HG03039 (cell line): ENCODE measurements at regions not wholly inside any gene's neighbourhood (a gene's known extent, or its start where the extent isn't known, plus 50 kb on each side); places are given as distances from the start of the nearest gene placed in this dataset.

Experiments used
- ATAC-seq: cut with Tn5 transposase; IDR thresholded peaks from one replicate; pipeline ENCODE4 v1.9.1; 2021; ENCODE audit warnings: mild to moderate bottlenecking, moderate library complexity; ENCODE audit not compliant: unreplicated experiment

- ATAC-seq, result no peak
These were observed 233.2 kb upstream of the PARD3B start for GRCh38 chr2:204312105-204312504.

DNA sequence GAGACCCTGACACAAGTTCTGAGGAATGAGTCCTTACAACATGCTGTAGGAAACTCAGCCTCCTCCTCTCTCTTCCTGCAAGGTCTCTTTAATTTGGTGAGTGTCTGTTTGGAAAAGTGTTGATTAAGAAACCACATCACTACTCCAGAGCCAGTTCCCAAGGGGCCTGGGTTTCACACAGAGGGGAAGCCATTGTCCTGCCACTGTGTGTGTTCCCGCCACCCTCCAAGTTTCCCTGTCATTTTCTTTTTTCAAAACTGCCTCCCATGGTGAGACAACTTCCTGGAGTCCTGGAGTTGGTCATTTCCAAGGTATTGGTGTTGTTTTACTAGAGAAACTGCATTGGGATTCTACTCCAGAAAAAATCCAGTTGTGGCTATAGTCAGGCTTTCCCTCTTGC is 232.0 kb upstream of the PARD3B start:
- ATAC-seq, result no peak

DNA sequence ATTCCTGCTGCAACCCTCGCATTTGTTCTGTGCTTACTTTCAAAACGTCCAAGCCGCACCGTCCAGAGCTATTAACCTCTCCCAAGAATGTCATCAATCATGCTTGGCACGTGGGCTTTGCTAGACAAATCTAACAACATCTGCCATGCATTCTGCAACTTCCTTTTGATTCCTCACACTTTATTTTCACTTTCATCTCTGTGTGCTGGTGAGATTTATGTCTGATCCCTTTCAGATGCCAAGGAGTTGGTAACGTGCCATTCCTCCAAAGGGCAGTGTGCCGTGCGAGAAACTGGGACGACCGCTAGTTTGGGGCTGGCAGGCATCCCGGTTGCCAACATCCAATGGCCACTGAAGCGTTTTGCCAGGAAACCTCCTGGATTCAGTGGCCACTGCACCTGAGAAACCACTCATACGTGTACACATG is 230.0 kb upstream of the PARD3B start:
- no peak for ATAC-seq

DNA sequence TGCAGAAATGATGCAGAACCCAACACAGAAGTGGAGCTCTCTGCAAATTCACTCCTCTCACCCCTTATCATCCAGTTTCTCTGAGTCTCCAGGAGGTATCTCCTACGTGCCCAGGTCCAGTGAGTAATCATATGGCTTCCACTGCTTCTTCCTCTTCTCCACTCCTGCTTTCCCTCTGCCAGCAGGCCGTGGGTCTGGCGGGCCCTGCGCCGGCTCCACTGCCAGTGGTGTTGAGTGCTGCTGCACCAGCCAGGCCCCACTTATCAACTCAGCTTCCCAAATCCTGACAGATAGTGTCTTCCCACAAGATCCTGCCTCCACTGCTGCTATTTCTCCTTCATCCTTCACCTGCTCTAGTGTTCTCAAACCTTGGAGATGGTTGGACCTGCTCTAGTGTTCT is 227.6 kb upstream of the PARD3B start:
- no peak for ATAC-seq

GRCh38 chr2:204321027-204321800 is 224.1 kb upstream of the PARD3B start:
- ATAC-seq, result no peak

GRCh38 chr2:204321910-204322751 is 223.1 kb upstream of the PARD3B start:
- ATAC-seq, result no peak

- no peak for ATAC-seq
These were observed 219.8 kb upstream of the PARD3B start for GRCh38 chr2:204325468-204325867.

DNA sequence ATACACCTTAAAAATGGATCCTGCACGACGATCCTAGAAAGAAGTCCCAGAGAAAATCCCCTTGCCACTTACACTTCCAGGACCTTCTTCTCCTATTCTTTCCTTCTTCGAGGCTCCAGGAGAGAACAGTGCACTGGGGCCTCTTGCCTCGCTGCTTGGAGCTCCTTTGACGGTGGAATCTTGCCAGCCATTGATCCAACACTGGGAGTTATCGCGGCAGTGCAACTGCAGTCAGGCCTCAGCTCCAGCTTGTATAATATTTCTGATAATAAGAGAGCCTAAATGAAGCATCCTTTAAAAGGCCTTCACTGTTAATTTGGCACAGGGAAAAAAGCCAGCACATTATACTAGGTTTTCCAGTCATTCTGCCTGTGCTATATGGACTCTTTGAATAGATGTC is 216.9 kb upstream of the PARD3B start:
- no peak for ATAC-seq

DNA sequence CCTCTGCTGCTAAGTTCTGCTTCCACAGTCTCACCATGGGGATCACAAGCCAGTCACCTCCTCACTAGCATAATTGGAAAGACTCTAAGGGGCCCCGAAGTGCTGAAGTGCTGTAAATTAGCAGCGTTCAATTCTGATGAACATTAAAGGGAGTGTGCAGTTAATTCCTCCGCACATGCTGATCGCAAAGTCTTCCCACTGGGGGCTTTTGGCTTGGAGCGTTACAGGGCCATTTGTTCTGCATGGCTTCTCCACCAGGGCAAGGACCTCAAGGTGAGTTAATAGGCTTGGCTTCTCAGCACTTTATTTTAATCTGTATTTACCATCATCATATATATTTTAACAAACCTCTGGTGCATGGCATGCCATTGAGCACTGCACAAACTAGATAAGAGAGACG is 216.3 kb upstream of the PARD3B start:
- no peak for ATAC-seq

DNA sequence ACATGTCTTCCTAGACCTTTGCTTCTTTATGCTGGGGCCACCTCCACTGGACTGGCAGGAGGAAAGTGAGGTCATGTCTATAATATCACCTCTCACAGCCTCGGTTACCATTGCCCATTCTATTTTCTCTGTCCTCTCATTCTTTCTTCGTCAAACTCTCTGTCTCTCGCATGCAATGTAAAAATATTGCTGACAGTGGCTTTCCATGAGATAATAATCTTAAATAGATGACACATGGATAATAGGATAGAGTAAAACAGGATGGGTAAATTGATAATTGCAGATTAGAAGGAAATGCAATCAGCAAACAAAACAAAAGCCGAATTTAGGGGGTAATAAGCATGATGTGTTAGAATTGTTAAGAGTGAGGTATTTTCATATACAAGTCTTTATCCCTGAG is 215.7 kb upstream of the PARD3B start:
- ATAC-seq, result no peak

GRCh38 chr2:204331180-204331579 is 214.1 kb upstream of the PARD3B start:
- ATAC-seq, result no peak

DNA sequence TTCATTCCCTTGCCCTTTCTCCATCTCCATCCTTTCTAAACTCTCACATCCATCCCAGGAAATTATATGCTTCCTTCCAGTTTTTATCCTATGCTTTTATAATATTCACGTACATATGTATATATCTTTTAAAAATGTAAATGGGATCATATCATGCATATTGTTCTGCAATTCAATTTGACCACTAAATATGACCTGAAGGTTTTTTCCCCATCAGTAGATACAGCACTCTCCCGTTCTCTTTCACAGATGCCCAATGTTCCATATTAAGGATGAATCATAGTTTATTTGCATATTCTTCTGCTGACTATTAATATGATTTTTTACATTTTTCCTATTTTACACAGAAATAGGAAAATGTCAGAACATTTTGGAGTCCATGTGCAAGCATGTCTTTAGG is 213.3 kb upstream of the PARD3B start:
- ATAC-seq, result no peak

GRCh38 chr2:204332706-204333105 is 212.6 kb upstream of the PARD3B start:
- no peak for ATAC-seq

DNA sequence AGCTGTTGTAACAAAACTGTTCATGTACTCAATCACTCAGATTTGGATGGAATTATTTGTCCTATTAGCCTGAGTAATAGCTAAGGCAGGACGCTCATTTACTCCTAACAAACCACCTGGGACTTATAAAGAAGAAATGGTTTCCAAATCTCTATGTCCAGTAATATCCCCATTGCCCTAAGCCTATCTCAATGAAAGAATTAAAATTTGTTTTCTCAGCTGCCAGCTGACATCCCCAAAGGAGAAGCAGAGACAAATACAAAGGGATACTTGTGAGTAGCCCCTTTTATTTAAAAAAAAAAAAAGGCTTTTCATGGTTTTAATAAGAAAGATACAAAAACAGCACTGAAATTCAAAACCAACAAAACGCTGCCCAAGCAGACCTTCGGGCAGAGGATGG is 211.4 kb upstream of the PARD3B start:
- ATAC-seq, result no peak

DNA sequence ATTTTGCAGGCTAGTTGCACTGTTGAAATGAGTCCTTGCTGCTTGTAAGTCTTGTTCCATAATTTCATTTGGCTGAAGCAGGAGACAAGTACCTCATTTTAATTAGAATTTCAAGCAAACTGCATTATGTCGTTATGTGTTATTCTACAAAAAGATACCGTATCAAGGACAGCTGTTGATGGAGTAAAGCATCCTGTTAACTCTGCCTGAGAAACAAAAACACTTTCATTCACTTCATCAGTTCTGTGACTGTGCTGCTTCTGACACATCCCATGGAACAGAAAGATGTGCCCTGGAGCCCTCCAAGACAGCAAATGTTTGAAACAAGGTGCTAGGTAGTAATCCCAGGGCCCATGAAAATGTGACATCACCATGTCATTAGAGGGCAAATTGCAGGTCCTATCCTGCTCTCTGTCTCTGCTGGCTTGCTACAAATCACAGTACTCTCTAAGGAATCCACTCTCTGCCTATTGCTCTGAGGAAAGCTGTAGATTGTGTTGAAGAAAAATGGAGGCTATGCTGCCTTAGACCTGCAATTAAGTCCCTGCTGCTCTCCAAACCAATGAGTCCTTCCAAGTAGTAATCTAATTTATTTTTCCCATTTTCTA is 209.7 kb upstream of the PARD3B start:
- no peak for ATAC-seq

DNA sequence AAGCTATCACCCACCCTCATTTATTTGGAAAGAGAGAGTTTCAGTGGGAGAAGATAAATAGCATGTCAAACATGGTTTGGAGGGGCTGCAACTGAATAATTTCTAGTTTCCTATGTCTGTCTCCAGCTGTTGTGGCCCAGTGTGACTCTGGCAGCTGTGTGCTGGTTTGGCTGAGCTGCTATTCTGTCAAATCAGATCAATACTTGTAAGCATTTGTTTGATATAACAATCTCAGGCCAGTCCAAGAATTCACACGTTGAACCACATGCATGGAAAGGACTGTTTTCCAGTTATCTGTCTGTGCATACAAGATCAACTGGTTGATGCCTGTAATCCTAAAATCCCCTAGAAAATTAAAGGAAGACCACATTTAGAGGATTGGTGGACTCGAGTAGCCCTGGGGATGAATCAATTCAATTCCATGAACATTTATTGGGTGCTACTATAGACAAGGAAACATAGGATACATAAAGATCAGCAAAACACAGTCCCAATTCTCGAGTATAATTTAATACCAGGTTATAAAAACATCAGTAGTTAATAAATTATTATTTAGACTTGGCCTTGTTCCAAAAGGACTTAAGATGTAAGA is 209.0 kb upstream of the PARD3B start:
- no peak for ATAC-seq

DNA sequence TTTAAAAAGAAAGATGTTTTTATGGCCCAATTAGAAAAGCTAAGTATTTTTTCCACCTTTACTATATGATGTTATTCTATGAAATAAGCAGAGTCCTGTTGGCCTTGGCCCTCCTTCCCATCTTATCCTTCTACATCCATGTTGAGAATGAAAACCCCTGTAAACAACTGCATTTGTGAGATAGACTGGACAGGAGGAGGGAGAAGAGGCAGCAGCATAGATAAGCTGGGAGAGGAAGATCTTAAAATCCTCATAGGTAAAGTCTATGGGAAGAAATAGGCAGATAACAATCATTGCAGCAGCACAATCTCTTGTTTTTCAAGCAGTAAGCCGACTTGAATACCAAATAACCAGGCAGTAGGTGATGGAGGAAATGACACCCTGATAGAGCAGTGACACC is 207.6 kb upstream of the PARD3B start:
- no peak for ATAC-seq

DNA sequence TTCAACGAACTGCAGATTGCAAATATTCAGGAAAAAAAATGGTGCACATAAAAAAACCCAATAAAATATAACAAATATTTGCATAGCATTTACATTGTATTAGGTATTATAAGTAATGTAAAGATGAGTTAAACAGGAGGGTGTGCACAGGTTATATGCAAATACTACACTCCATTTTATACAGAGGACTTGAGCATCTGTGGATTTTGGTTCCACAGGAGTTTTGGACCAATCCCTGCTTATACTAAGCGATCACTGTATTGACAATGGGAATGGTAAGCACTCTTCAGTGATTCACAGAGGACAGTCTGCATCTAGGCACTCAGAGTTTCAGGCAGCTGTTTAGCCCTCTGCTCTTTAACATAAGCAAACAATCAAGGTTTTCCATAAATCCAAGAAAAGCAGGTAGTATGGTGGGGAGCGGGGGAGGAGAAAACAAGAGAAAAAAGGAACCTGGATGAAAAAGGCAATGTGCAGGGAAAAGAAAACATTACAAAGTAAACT is 206.0 kb upstream of the PARD3B start:
- ATAC-seq, result no peak

DNA sequence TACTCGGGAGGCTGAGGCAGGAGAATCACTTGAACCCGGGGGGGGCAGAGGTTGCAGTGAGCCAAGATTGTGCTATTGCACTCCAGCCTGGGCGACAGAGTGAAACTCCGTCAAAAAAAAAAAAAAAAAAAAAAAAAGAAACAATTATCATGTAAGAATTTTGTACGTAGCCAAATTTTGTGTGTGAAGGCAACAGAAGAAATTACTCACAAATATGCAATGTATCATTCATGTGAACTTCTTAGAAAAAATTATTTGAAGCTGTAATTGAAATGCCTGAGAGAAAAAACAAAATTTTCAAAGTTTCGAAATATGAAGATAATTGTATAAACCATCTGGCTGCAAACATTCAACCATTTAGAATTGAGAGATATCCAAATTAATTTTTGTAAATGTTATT is 204.8 kb upstream of the PARD3B start:
- no peak for ATAC-seq

GRCh38 chr2:204341887-204342276 is 203.4 kb upstream of the PARD3B start:
- ATAC-seq, result no peak

DNA sequence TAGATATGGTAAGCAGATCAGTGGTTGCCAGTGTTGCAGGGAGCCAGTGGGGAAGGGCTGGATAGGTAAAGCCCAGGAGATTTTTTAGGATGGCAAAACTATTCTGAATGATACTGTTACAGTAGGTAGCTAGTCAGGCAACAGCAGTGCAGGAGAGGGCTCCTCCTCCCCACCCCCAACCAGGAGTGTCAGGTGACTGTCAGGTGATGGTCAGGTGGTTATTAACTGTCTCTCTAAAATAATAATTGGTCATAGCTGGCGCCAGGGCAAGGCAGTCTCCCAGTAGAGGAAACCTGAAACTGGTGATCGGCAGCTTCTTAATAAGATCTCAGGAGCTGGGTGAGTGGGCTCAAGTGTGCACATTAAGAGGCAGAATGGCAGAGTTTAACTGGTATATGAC is 201.6 kb upstream of the PARD3B start:
- no peak for ATAC-seq
